ENCODE measurements at regions not wholly inside any gene's neighbourhood (a gene's known extent, or its start where the extent isn't known, plus 50 kb on each side); places are given as distances from the start of the nearest gene placed in this dataset.

GRCh38 chrX:114058988-114059418, 524.9 kb upstream of the HTR2C start (continued):
- TF ChIP-seq ZNF512 (tag; IDR thresholded peaks at IDR 0.05) (no peak), JUND (IDR thresholded peaks at IDR 0.05; ENCODE audit: borderline replicate concordance, low read depth, low read length) (peak; percentile 8; the same call in 1 of the 2 replicates), JUND (tag; IDR thresholded peaks at IDR 0.05; ENCODE audit: borderline replicate concordance, low read depth, low read length) (no peak), HNRNPLL (IDR thresholded peaks at IDR 0.05; ENCODE audit: low read depth, low read length, poor library complexity, severe bottlenecking) (no peak), ZC3H11A (IDR thresholded peaks at IDR 0.05; ENCODE audit: low read depth, low read length) (no peak), HLTF (IDR thresholded peaks at IDR 0.05) (no peak), POLR2B (IDR thresholded peaks at IDR 0.05; ENCODE audit: low read depth, partially characterized antibody) (peak; percentile 25), ZNF174 (CRISPR knock-in tag; IDR thresholded peaks at IDR 0.05) (no peak), BCOR (IDR thresholded peaks at IDR 0.05) (peak; percentile 44; the same call in 1 of the 2 replicates), ARID2 (IDR thresholded peaks at IDR 0.05) (no peak), CEBPG (CRISPR knock-in tag; IDR thresholded peaks at IDR 0.05) (no peak), CEBPG (tag; conservative IDR thresholded peaks at IDR 0.05 in 1 of 2, IDR thresholded peaks at IDR 0.05 in 1 of 2) (no peak), GATAD2B (IDR thresholded peaks at IDR 0.05; ENCODE audit: borderline replicate concordance) (no peak; the same call in 1 of the 2 replicates), EGR1 (conservative IDR thresholded peaks at IDR 0.05) (no peak), FOXP4 (CRISPR knock-in tag; IDR thresholded peaks at IDR 0.05; ENCODE audit: borderline replicate concordance) (no peak), HBP1 (CRISPR knock-in tag; IDR thresholded peaks at IDR 0.05) (no peak)
- TF ChIP-seq, protein P1, sequence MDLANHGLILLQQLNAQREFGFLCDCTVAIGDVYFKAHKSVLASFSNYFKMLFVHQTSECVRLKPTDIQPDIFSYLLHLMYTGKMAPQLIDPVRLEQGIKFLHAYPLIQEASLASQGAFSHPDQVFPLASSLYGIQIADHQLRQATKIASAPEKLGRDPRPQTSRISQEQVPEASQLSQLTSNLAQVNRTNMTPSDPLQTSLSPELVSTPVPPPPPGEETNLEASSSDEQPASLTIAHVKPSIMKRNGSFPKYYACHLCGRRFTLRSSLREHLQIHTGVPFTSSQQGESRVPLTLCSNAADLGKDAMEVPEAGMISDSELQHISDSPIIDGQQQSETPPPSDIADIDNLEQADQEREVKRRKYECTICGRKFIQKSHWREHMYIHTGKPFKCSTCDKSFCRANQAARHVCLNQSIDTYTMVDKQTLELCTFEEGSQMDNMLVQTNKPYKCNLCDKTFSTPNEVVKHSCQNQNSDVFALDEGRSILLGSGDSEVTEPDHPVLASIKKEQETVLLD (IDR thresholded peaks at IDR 0.05), result no peak
- TF ChIP-seq, protein P2, sequence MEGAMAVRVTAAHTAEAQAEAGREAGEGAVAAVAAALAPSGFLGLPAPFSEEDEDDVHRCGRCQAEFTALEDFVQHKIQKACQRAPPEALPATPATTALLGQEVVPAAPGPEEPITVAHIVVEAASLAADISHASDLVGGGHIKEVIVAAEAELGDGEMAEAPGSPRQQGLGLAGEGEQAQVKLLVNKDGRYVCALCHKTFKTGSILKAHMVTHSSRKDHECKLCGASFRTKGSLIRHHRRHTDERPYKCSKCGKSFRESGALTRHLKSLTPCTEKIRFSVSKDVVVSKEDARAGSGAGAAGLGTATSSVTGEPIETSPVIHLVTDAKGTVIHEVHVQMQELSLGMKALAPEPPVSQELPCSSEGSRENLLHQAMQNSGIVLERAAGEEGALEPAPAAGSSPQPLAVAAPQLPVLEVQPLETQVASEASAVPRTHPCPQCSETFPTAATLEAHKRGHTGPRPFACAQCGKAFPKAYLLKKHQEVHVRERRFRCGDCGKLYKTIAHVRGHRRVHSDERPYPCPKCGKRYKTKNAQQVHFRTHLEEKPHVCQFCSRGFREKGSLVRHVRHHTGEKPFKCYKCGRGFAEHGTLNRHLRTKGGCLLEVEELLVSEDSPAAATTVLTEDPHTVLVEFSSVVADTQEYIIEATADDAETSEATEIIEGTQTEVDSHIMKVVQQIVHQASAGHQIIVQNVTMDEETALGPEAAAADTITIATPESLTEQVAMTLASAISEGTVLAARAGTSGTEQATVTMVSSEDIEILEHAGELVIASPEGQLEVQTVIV (CRISPR knock-in tag; IDR thresholded peaks at IDR 0.05; ENCODE audit: borderline replicate concordance), result no peak

All from K562 (cell line).